CD14-positive monocyte (primary cell): ENCODE measurements at regions not wholly inside any gene's neighbourhood (a gene's known extent, or its start where the extent isn't known, plus 50 kb on each side); places are given as distances from the start of the nearest gene placed in this dataset.

ENCODE experiments used
- DNase-seq, 3 donors: peaks; one replicate each; pipeline ENCODE4 v3.0.0-alpha.2; 2011 to 2022
- H2AFZ ChIP-seq: 2 replicates; pipeline ENCODE4 v1.6.0; 2012; ENCODE audit warnings: mild to moderate bottlenecking, low read depth, low read length, inconsistent platforms; ENCODE audit not compliant: insufficient read depth, poor library complexity, severe bottlenecking
- H3K27ac ChIP-seq, 2 donors: 1 replicate in 1 of 2; 2 replicates in 1 of 2; pipeline ENCODE4 v1.5.1; 2012 to 2013; ENCODE audit warnings: low read length in 2 of 2, control low read depth in 1 of 2, inconsistent platforms in 1 of 2, low read depth in 1 of 2, mild to moderate bottlenecking in 1 of 2
- H3K27me3 ChIP-seq, 2 donors: one replicate each; pipeline versions ENCODE4 v1.6.0 to v1.6.1; 2011 to 2013; ENCODE audit warnings: low read length in 2 of 2; ENCODE audit not compliant: control insufficient read depth in 2 of 2, insufficient read depth in 2 of 2
- H3K36me3 ChIP-seq, 2 donors: replicated peaks in 1 of 2; 1 replicate in 1 of 2; 2 replicates in 1 of 2; pipeline versions ENCODE4 v1.5.1 to v1.6.1; 2012 to 2013; ENCODE audit warnings: low read length in 2 of 2, control low read depth in 1 of 2, inconsistent platforms in 1 of 2, mild to moderate bottlenecking in 1 of 2; ENCODE audit not compliant: insufficient read depth in 2 of 2, control insufficient read depth in 1 of 2
- H3K4me1 ChIP-seq, 2 donors: 1 replicate in 1 of 2; 2 replicates in 1 of 2; pipeline versions ENCODE4 v1.5.1 to v1.6.1; 2012 to 2013; ENCODE audit warnings: low read length in 2 of 2, control low read depth in 1 of 2, inconsistent platforms in 1 of 2, mild to moderate bottlenecking in 1 of 2, moderate library complexity in 1 of 2; ENCODE audit not compliant: insufficient read depth in 2 of 2, control insufficient read depth in 1 of 2
- H3K4me2 ChIP-seq: replicated peaks from 2 replicates; pipeline ENCODE3; 2012; ENCODE audit warnings: low read length, moderate library complexity, mild to moderate bottlenecking; ENCODE audit not compliant: poor library complexity, severe bottlenecking; ENCODE audit errors: extremely low read depth
- H3K4me3 ChIP-seq, 3 experiments: fragments of 200-600 bp in 1 of 3; sonication (generic) in 1 of 3; replicated peaks in 1 of 3; 1 replicate in 2 of 3; 2 replicates in 1 of 3; pipeline ENCODE4 v1.5.1; 2011 to 2013; ENCODE audit warnings: low read length in 3 of 3, mild to moderate bottlenecking in 3 of 3, control low read depth in 2 of 3, low read depth in 2 of 3, inconsistent platforms in 1 of 3, moderate library complexity in 1 of 3
- H3K79me2 ChIP-seq: 2 replicates; pipeline ENCODE4 v1.6.0; 2012; ENCODE audit warnings: mild to moderate bottlenecking, control low read depth, inconsistent platforms, low read length, moderate library complexity; ENCODE audit not compliant: insufficient read depth
- H3K9ac ChIP-seq: 2 replicates; pipeline ENCODE4 v1.6.0; 2017; ENCODE audit warnings: low read length, mild to moderate bottlenecking; ENCODE audit not compliant: insufficient read depth, poor library complexity, severe bottlenecking
- H3K9me3 ChIP-seq, 2 donors: replicated peaks in 1 of 2; 1 replicate in 1 of 2; 2 replicates in 1 of 2; pipeline versions ENCODE4 v1.5.1 to v1.6.1; 2012 to 2013; ENCODE audit warnings: low read length in 2 of 2, control low read depth in 1 of 2; ENCODE audit not compliant: control insufficient read depth in 1 of 2, insufficient read depth in 1 of 2
- H4K20me1 ChIP-seq: 2 replicates; pipeline ENCODE4 v1.6.0; 2012; ENCODE audit warnings: mild to moderate bottlenecking, low read length, control low read depth, moderate library complexity; ENCODE audit not compliant: insufficient read depth
- H3K27ac Mint-ChIP-seq, 7 donors: one replicate each; pipeline ENCODE4 v1.8.0; 2020; ENCODE audit warnings: mild to moderate bottlenecking in 7 of 7, mixed read lengths in 7 of 7, moderate library complexity in 6 of 7, inconsistent platforms in 2 of 7
- H3K27me3 Mint-ChIP-seq, 3 donors: one replicate each; pipeline ENCODE4 v1.8.0; 2021 to 2022; ENCODE audit warnings: low read depth in 3 of 3, mild to moderate bottlenecking in 3 of 3, mixed read lengths in 3 of 3, moderate library complexity in 3 of 3, inconsistent platforms in 1 of 3
- H3K36me3 Mint-ChIP-seq, 2 donors: one replicate each; pipeline ENCODE4 v1.8.0; 2020; ENCODE audit warnings: mixed read lengths in 2 of 2, inconsistent platforms in 1 of 2, mild to moderate bottlenecking in 1 of 2
- H3K4me1 Mint-ChIP-seq: one replicate; pipeline ENCODE4 v1.8.0; 2020; ENCODE audit warnings: mild to moderate bottlenecking, mixed read lengths
- H3K4me3 Mint-ChIP-seq, 2 donors: one replicate each; pipeline ENCODE4 v1.8.0; 2020; ENCODE audit warnings: mild to moderate bottlenecking in 2 of 2, mixed read lengths in 2 of 2, moderate library complexity in 1 of 2
- H3K9me3 Mint-ChIP-seq, 7 donors: one replicate each; pipeline ENCODE4 v1.8.0; 2020 to 2022; ENCODE audit warnings: mixed read lengths in 7 of 7, mild to moderate bottlenecking in 6 of 7, moderate library complexity in 6 of 7, inconsistent platforms in 2 of 7
- WGBS: methylation state at CpG from one replicate; pipeline ENCODE4 v1.1.5; 2013; ENCODE audit warnings: missing lambda C conversion rate; ENCODE audit not compliant: insufficient coverage; 5-methylcytosine and 5-hydroxymethylcytosine counted together
- intact Hi-C, 2 donors: fragments of 100-400 bp; cut with micrococcal nuclease; formaldehyde crosslinking; loops; one replicate each; pipeline versions ENCODE4 v1.15.0 to v1.15.1; 2023
- TF ChIP-seq, protein P1 (sequence below): fragments of 200-600 bp; IDR thresholded peaks from one replicate; pipeline ENCODE4 v1.8.0; 2022; ENCODE audit warnings: antibody characterized with exemption, mild to moderate bottlenecking

DNA sequence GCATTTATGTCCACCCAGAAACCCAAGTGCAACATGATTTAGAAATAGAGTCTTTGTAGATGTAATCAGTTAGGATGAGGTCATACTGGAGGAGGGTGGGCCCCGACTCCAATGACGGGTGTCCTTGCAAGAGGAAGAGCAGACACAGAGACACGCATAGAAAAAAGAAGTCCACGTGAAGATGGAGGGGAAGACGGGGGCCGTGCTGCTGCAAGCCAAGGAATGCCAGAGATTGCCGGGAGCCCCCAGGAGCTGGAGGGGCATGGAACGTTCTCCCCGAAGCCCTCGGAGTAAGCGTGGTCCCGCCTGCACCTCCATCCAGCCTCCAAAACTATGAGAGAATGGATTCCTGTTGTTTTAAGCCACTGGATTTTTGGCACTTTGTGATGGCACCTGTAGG, 51.6 kb downstream of the PTGR3 start:
- H3K79me2 ChIP-seq = no peaks in the 10 kb centered on the region
- no peaks in the 10 kb centered on the region for H3K36me3 Mint-ChIP-seq
- TF ChIP-seq, protein P1, sequence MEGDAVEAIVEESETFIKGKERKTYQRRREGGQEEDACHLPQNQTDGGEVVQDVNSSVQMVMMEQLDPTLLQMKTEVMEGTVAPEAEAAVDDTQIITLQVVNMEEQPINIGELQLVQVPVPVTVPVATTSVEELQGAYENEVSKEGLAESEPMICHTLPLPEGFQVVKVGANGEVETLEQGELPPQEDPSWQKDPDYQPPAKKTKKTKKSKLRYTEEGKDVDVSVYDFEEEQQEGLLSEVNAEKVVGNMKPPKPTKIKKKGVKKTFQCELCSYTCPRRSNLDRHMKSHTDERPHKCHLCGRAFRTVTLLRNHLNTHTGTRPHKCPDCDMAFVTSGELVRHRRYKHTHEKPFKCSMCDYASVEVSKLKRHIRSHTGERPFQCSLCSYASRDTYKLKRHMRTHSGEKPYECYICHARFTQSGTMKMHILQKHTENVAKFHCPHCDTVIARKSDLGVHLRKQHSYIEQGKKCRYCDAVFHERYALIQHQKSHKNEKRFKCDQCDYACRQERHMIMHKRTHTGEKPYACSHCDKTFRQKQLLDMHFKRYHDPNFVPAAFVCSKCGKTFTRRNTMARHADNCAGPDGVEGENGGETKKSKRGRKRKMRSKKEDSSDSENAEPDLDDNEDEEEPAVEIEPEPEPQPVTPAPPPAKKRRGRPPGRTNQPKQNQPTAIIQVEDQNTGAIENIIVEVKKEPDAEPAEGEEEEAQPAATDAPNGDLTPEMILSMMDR = no peak
- DNase-seq = no peak
- peaks cover 4 to 19% (median 13%) of the 10 kb centered on the region in 7 donors for H3K9me3 Mint-ChIP-seq
- no peak overlapping the region for H3K4me3 ChIP-seq
- H3K9me3 ChIP-seq = peaks cover 6 to 20% of the 10 kb centered on the region in 2 donors
- H3K4me1 ChIP-seq = no peaks in the 10 kb centered on the region
- H3K27me3 ChIP-seq = no peaks in the 10 kb centered on the region
- no peak overlapping the region for H3K9ac ChIP-seq
- H4K20me1 ChIP-seq = no peaks in the 10 kb centered on the region
- no peaks in the 10 kb centered on the region for H3K36me3 ChIP-seq
- H3K4me1 Mint-ChIP-seq = peaks cover 16% of the 10 kb centered on the region
- no peak overlapping the region for H3K4me3 Mint-ChIP-seq
- intact Hi-C loops = no loop called here
- 89% methylated on average over 8 of the region's 12 CpGs for WGBS
- peaks cover 4 to 7% (median 6%) of the 10 kb centered on the region in 3 donors for H3K27me3 Mint-ChIP-seq
- H2AFZ ChIP-seq = no peak overlapping the region
- H3K27ac Mint-ChIP-seq = no peak overlapping the region
- no peak overlapping the region for H3K4me2 ChIP-seq
- no peak overlapping the region for H3K27ac ChIP-seq

DNA sequence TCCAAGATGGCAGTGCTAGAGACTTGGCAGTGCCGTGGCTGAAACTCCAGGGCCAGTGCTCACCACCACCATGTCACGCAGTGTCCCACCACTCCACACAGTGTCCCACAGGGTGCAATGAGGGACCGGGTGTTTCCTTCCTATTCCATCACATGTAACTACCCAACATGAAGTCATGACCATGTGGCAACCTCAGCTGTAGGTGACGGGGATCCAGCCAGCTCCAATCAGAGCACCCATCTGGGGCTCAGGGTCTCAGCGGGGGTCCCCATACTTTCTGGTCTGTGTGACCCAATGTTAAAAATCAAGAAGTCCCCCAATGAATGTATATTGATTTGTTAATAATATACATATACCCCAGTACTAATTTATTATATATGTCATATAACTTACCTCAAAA, 52.1 kb downstream of the PTGR3 start:
- Histone ChIP-seq H3K79me2 (no peaks in the 10 kb centered on the region), H3K4me3 (no peak overlapping the region), H2AFZ (no peak overlapping the region), H3K36me3 (no peaks in the 10 kb centered on the region), H3K9me3 (peaks cover 6 to 20% of the 10 kb centered on the region in 2 donors), H3K9ac (no peak overlapping the region), H4K20me1 (no peaks in the 10 kb centered on the region), H3K4me1 (no peaks in the 10 kb centered on the region), H3K27ac (no peak overlapping the region), H3K27me3 (no peaks in the 10 kb centered on the region), H3K4me2 (no peak overlapping the region)
- H3K27ac Mint-ChIP-seq = no peak overlapping the region
- intact Hi-C loops = no loop called here
- no peak for DNase-seq
- 93% methylated on average over 3 of the region's 5 CpGs for WGBS
- peaks cover 4 to 7% (median 6%) of the 10 kb centered on the region in 3 donors for H3K27me3 Mint-ChIP-seq
- no peak overlapping the region for H3K4me3 Mint-ChIP-seq
- H3K36me3 Mint-ChIP-seq = no peaks in the 10 kb centered on the region
- peaks cover 13% of the 10 kb centered on the region for H3K4me1 Mint-ChIP-seq
- peaks cover 5 to 21% (median 13%) of the 10 kb centered on the region in 7 donors for H3K9me3 Mint-ChIP-seq
- TF ChIP-seq, protein P1 = no peak
